HEK293 (cell line): ENCODE measurements at regions not wholly inside any gene's neighbourhood (a gene's known extent, or its start where the extent isn't known, plus 50 kb on each side); places are given as distances from the start of the nearest gene placed in this dataset.

Experiments
- ZBTB20 ChIP-seq: fragments of 450-650 bp; formaldehyde crosslinking; IDR thresholded peaks from 2 replicates; pipeline ENCODE4 v1.5.1; 2016; ENCODE audit warnings: missing biosample characterization, missing genetic modification characterization
- ZNF24 ChIP-seq: fragments of 450-650 bp; formaldehyde crosslinking; IDR thresholded peaks from 2 replicates; pipeline ENCODE4 v1.5.1; 2016; ENCODE audit warnings: missing biosample characterization, missing genetic modification characterization
- TF ChIP-seq, protein P1 (sequence below): fragments of 450-650 bp; formaldehyde crosslinking; IDR thresholded peaks from 2 replicates; pipeline ENCODE4 v1.5.1; 2016; ENCODE audit warnings: missing biosample characterization, missing genetic modification characterization
- TF ChIP-seq, protein P2 (sequence below): fragments of 450-650 bp; formaldehyde crosslinking; IDR thresholded peaks from 2 replicates; pipeline ENCODE4 v1.5.1; 2016; ENCODE audit warnings: missing biosample characterization, missing genetic modification characterization

DNA sequence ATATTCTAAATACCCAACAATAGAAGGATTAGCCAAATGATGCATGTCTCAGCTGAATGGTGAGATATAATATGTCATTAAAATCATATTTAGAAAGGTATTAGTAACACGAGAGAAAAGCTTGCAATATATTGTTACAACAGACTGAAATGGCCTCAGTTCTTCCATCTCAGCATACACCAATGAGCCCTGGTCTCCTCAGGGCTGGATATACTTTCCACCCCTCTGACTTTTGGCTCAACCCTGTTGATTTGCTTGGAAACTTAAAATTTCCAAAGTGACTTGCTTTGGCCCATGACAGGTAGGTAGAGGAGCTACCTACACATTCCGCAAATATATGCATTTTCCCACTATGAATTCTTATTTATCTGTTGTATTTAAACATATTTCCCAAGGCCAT is 908.1 kb upstream of the TMEM132C start:
- TF ChIP-seq, protein P1, sequence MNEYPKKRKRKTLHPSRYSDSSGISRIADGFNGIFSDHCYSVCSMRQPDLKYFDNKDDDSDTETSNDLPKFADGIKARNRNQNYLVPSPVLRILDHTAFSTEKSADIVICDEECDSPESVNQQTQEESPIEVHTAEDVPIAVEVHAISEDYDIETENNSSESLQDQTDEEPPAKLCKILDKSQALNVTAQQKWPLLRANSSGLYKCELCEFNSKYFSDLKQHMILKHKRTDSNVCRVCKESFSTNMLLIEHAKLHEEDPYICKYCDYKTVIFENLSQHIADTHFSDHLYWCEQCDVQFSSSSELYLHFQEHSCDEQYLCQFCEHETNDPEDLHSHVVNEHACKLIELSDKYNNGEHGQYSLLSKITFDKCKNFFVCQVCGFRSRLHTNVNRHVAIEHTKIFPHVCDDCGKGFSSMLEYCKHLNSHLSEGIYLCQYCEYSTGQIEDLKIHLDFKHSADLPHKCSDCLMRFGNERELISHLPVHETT: no peak
- TF ChIP-seq, protein P2, sequence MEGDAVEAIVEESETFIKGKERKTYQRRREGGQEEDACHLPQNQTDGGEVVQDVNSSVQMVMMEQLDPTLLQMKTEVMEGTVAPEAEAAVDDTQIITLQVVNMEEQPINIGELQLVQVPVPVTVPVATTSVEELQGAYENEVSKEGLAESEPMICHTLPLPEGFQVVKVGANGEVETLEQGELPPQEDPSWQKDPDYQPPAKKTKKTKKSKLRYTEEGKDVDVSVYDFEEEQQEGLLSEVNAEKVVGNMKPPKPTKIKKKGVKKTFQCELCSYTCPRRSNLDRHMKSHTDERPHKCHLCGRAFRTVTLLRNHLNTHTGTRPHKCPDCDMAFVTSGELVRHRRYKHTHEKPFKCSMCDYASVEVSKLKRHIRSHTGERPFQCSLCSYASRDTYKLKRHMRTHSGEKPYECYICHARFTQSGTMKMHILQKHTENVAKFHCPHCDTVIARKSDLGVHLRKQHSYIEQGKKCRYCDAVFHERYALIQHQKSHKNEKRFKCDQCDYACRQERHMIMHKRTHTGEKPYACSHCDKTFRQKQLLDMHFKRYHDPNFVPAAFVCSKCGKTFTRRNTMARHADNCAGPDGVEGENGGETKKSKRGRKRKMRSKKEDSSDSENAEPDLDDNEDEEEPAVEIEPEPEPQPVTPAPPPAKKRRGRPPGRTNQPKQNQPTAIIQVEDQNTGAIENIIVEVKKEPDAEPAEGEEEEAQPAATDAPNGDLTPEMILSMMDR: no peak
- no peak for TF ChIP-seq ZBTB20 (tag by site-specific recombination)
- TF ChIP-seq ZNF24 (tag by site-specific recombination): no peak
